LNCAP (cell line): ENCODE measurements at regions not wholly inside any gene's neighbourhood (a gene's known extent, or its start where the extent isn't known, plus 50 kb on each side); places are given as distances from the start of the nearest gene placed in this dataset.

Source experiments
- TF ChIP-seq, protein P1 (sequence below): fragments of 450-650 bp; IDR thresholded peaks from 2 replicates; pipeline ENCODE4 v1.5.1; 2017; ENCODE audit warnings: mild to moderate bottlenecking

DNA sequence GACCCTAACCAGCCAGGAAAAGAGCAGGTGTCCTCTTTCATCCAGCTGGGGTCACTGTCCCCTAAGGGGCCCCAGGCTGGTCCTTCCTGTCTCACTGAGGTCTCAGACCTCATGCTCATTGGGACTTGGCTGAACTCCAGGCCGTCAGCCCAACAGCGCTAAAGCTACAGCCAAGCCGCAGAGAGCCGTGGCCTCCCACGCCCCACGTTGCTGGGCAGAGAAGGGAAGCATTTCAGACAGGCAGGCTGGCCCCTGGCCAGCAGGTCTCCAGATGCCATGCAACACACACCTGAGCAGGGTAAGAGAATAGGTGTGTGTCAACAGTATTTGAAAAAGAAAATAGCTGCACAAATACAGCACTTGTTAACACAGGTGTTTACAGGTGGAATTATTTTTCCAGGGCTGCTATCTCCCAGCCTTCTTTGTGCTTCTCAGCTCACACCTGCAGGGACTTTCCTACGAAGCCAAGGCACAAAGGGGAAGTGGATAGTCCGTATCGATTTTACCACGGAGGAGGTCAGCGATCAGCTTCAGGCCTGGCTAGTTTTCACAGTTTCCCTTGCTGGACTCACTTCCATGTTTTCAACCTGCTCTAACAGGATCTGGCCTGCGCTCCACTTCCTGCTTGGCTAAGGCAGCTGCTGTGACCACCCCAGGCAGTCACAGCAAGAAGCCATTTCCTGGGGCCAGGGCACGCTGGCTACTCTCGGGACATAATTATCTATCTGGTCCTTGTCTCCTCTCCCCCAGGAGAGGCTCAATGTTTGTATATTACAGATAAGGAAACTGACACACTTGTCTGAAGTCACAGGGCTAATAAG, 156.1 kb upstream of the ID2 start:
- TF ChIP-seq, protein P1, sequence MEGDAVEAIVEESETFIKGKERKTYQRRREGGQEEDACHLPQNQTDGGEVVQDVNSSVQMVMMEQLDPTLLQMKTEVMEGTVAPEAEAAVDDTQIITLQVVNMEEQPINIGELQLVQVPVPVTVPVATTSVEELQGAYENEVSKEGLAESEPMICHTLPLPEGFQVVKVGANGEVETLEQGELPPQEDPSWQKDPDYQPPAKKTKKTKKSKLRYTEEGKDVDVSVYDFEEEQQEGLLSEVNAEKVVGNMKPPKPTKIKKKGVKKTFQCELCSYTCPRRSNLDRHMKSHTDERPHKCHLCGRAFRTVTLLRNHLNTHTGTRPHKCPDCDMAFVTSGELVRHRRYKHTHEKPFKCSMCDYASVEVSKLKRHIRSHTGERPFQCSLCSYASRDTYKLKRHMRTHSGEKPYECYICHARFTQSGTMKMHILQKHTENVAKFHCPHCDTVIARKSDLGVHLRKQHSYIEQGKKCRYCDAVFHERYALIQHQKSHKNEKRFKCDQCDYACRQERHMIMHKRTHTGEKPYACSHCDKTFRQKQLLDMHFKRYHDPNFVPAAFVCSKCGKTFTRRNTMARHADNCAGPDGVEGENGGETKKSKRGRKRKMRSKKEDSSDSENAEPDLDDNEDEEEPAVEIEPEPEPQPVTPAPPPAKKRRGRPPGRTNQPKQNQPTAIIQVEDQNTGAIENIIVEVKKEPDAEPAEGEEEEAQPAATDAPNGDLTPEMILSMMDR, result peak; percentile 3; the same call in 1 of the 2 replicates

DNA sequence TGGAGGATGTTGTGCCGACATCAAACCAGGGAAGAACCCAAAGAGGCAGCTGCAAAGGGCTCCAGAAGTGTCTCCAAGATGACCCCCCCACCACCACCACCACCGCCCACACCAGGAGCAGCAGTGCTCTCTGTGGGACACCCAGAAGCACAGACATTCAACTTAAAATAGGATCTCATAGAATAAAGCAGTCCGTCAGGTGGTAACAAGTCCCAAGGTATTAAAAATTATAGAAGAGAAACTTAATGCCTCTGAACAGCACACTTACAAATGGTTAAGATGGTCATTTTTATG, 155.5 kb upstream of the ID2 start:
- TF ChIP-seq, protein P1, result no peak

DNA sequence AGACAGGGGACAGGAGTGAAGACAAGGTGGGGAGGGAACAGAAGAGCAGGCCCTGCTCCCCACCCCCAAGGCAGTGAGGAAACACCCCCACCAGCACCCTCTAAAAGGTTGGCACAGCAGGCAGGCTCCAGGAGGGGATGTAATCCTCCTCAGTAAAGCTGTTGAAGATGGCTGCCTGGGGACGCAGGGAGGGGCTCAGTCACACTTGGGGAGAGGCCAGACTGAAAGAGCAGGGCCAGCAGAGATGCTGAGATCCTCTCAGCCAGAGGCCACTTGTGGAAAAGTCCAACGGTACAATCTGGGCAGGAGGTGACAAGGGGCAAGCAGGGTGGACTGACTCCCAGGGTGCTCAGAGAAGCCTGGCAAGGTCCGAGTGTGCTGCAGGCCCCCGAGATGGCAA, 154.8 kb upstream of the ID2 start:
- TF ChIP-seq, protein P1, result no peak

DNA sequence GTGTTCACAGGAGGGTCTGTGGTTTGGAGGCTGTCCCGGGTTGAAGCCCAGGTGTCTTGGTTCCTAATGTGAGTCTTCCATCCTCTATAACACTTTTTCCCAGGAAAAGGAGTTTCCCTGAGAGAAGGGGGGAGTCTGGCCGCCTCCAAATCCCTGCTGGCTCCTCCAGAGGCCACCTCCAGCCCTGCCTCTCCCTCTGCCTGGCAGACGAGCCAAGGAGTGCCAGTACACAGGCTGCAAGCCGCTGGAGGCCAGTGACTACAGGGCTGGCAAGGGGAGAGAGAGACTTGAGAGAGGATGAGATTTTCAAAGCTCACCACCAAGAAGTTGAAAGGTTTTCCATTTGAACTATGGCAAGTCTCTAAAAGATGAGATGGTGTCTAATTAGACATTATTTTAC, 154.2 kb upstream of the ID2 start:
- TF ChIP-seq, protein P1, result no peak

DNA sequence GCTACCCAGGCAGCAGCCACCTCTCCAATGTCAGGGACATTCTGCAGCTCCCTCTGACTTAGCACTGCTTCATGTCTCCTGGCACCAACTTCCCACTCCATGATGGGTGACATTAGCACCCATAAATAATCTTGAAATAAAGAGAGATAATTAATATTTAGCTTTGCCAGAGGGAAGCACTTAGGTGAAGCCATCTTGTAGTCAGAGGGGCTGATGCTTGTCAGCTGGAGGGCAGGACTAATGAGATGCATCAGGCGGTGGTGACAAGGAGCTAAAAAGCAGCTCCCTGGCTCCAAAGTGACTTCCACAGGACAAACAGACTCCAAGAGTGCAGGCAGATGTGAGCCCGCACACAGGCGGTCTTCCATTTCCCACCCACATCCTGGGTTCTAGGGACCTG, 153.0 kb upstream of the ID2 start:
- TF ChIP-seq, protein P1, result no peak

DNA sequence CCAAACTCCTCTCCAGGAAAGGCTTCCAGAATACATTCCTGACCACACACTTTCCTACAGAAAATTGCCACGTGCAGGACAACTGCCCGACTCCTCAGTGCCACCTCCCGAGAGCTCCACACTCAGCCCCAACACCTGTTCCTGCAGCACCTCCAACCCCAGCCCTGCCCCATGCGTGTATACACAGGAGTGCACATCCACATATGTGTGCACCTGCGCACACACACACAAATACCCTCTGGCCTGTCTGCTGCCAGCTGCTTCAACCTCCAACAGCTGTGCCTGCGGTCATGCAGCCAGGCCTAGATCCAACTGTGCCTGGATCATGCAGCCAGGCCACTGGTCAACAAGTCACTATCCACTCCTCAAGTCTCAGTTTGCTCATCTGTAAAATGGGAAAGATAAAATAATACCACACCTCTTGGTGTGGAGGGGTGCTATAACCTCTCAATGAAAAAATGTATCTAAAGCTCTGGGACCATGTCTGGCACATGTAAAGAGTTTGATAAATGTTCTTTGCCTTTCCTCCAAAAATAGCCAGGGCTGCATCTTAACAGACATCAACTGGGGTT, 152.1 kb upstream of the ID2 start:
- TF ChIP-seq, protein P1, result no peak

DNA sequence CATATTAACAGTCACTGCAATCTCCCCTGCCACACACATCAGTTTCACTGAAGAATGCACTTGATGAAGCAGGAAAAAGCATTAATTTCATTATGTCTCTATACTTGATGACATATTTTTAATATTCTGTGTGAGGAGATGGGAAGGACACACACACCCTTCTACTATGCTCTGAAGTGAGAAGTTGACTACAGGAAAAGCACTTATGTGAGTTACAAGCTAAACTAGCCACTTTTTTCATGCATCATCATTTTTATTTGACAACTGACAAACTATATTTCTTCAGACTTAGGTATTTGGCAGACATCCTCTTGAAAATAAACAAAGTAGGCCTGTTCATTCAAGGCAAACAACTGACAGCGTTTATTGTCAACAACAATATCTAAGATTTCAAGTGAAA, 150.4 kb upstream of the ID2 start:
- TF ChIP-seq, protein P1, result no peak

DNA sequence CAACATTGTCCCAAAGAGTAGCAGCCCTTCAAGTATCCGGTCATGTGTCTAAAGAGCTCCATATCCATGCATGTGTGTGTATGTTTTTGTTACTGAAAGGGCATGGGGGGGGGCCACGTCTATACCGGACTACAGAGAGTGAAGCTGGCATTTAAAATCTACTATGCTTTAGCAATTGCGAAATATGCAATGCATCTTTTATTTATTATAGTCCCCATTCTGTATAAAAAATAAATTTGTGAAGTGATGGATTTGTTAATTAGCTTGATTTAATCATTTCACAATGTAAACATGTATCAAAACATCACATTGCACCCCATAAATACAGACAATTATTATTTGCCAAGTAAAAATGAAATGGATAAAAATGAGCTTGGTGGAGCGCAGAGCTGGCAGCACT, 149.4 kb upstream of the ID2 start:
- TF ChIP-seq, protein P1, result no peak
